SH-SY5Y (cell line): ENCODE measurements at regions not wholly inside any gene's neighbourhood (a gene's known extent, or its start where the extent isn't known, plus 50 kb on each side); places are given as distances from the start of the nearest gene placed in this dataset.

ENCODE experiments used
- GATA2 ChIP-seq: IDR thresholded peaks from 2 replicates; pipeline ENCODE4 v1.6.1; 2011; ENCODE audit warnings: mild to moderate bottlenecking, low read depth, low read length
- GATA3 ChIP-seq: IDR thresholded peaks from 2 replicates; pipeline ENCODE4 v1.6.1; 2011; ENCODE audit warnings: low read depth, mild to moderate bottlenecking, low read length, moderate library complexity

DNA sequence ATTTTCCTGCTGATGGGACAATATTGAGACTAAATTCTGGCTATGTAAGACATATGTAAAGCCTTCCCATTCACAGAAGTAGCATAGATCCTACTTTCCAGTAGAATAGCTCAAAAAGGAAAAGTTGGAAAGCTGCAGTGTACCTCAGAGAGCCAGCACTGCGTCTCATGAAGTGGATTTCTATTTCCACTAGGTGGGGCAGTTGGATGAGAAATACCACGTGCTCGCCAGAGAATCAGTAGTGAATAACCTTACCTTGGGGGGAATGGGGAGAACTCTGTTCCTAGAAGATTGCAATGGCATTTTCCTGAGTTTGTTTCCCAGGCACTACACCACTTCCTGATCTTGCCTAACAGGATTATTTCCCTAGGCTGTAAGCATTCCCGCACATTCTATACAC is 907.1 kb downstream of the FSTL5 start:
- TF ChIP-seq GATA3 (no peak), GATA2 (no peak)
